Nephron progenitor cell (in vitro differentiated cells): ENCODE measurements at regions not wholly inside any gene's neighbourhood (a gene's known extent, or its start where the extent isn't known, plus 50 kb on each side); places are given as distances from the start of the nearest gene placed in this dataset.

Source experiments
- DNase-seq: peaks from one replicate; pipeline ENCODE4 v3.0.0; 2021
- H3K27ac Mint-ChIP-seq: 2 replicates; pipeline ENCODE4 v1.8.0; 2021; ENCODE audit warnings: mild to moderate bottlenecking, moderate library complexity, mixed read lengths
- H3K27me3 Mint-ChIP-seq: 2 replicates; pipeline ENCODE4 v1.8.0; 2021; ENCODE audit warnings: mild to moderate bottlenecking, low read depth, mixed read lengths; ENCODE audit not compliant: poor library complexity
- H3K36me3 Mint-ChIP-seq: 2 replicates; pipeline ENCODE4 v1.8.0; 2021; ENCODE audit warnings: low read depth, mixed read lengths
- H3K4me1 Mint-ChIP-seq: 2 replicates; pipeline ENCODE4 v1.8.0; 2021; ENCODE audit warnings: mixed read lengths
- H3K4me3 Mint-ChIP-seq: 2 replicates; pipeline ENCODE4 v1.8.0; 2021; ENCODE audit warnings: mild to moderate bottlenecking, moderate library complexity, mixed read lengths
- H3K9me3 Mint-ChIP-seq: 2 replicates; pipeline ENCODE4 v1.8.0; 2021; ENCODE audit warnings: mild to moderate bottlenecking, moderate library complexity, mixed read lengths
- CTCF ChIP-seq: fragments of 200-600 bp; sonication (generic); IDR thresholded peaks from 2 replicates; pipeline ENCODE4 v1.5.0; 2021; ENCODE audit warnings: antibody characterized with exemption

- Mint-ChIP-seq H3K27me3 (peaks cover 8% of the 10 kb centered on the region), H3K9me3 (peaks cover 3% of the 10 kb centered on the region), H3K27ac (peak overlapping the region; percentile 38), H3K4me1 (peaks cover 25% of the 10 kb centered on the region), H3K36me3 (no peaks in the 10 kb centered on the region), H3K4me3 (no peak overlapping the region)
- TF ChIP-seq CTCF = peak; percentile 14
- no peak for DNase-seq
Observed at GRCh38 chr14:22265319-22266141, 323.5 kb downstream of the DAD1 start.

GRCh38 chr14:22264759-22265158 lies 324.3 kb downstream of the DAD1 start:
- peaks cover 25% of the 10 kb centered on the region for H3K4me1 Mint-ChIP-seq
- no peak overlapping the region for H3K4me3 Mint-ChIP-seq
- no peak for DNase-seq
- H3K27ac Mint-ChIP-seq = no peak overlapping the region
- H3K36me3 Mint-ChIP-seq = no peaks in the 10 kb centered on the region
- peaks cover 8% of the 10 kb centered on the region for H3K9me3 Mint-ChIP-seq
- no peak for TF ChIP-seq CTCF
- H3K27me3 Mint-ChIP-seq = peaks cover 5% of the 10 kb centered on the region

- Mint-ChIP-seq H3K27ac (no peak overlapping the region), H3K36me3 (no peaks in the 10 kb centered on the region), H3K4me1 (peaks cover 25% of the 10 kb centered on the region), H3K9me3 (peaks cover 16% of the 10 kb centered on the region), H3K4me3 (no peak overlapping the region), H3K27me3 (peaks cover 4% of the 10 kb centered on the region)
- TF ChIP-seq CTCF = no peak
- DNase-seq = no peak
Observed at GRCh38 chr14:22263961-22264360, 325.1 kb downstream of the DAD1 start.

- peaks cover 25% of the 10 kb centered on the region for H3K4me1 Mint-ChIP-seq
- no peak for TF ChIP-seq CTCF
- no peak overlapping the region for H3K4me3 Mint-ChIP-seq
- H3K27ac Mint-ChIP-seq = no peak overlapping the region
- H3K36me3 Mint-ChIP-seq = no peaks in the 10 kb centered on the region
- peaks cover 26% of the 10 kb centered on the region for H3K9me3 Mint-ChIP-seq
- DNase-seq = no peak
- no peaks in the 10 kb centered on the region for H3K27me3 Mint-ChIP-seq
Observed at GRCh38 chr14:22262881-22263280, 326.1 kb downstream of the DAD1 start.

GRCh38 chr14:22255017-22255950 lies 333.7 kb downstream of the DAD1 start:
- TF ChIP-seq CTCF = no peak
- H3K27ac Mint-ChIP-seq = no peak overlapping the region

More at GRCh38 chr14:22255017-22255950, 333.7 kb downstream of the DAD1 start:
- Mint-ChIP-seq H3K4me3 (no peak overlapping the region), H3K4me1 (peaks cover 8% of the 10 kb centered on the region), H3K36me3 (no peaks in the 10 kb centered on the region), H3K9me3 (peaks cover 27% of the 10 kb centered on the region), H3K27me3 (no peaks in the 10 kb centered on the region)
- DNase-seq = no peak
